GM19372 (cell line): ENCODE measurements at regions not wholly inside any gene's neighbourhood (a gene's known extent, or its start where the extent isn't known, plus 50 kb on each side); places are given as distances from the start of the nearest gene placed in this dataset.
"Not testable (repeated sequence)": the region's sequence is repeated elsewhere in the genome, so short reads cannot be mapped to it uniquely, and the experiment has no call there.

Experiments
- ATAC-seq: cut with Tn5 transposase; IDR thresholded peaks from one replicate; pipeline ENCODE4 v1.9.1; 2021; ENCODE audit warnings: mild to moderate bottlenecking, low read depth, moderate library complexity; ENCODE audit not compliant: unreplicated experiment

GRCh38 chr9:124164811-124165210 is 92.9 kb upstream of the NEK6 start:
- no peak for ATAC-seq

- no peak for ATAC-seq
These were observed 83.3 kb upstream of the NEK6 start for GRCh38 chr9:124174433-124174832.

- not testable (repeated sequence) for ATAC-seq
These were observed 80.2 kb upstream of the NEK6 start for GRCh38 chr9:124177522-124177921.

GRCh38 chr9:124179196-124180071 is 78.3 kb upstream of the NEK6 start:
- no peak for ATAC-seq

GRCh38 chr9:124180557-124180956 is 77.2 kb upstream of the NEK6 start:
- ATAC-seq, result no peak

- ATAC-seq, result no peak
These were observed 75.0 kb upstream of the NEK6 start for GRCh38 chr9:124182741-124183140.

- no peak for ATAC-seq
These were observed 74.0 kb upstream of the NEK6 start for GRCh38 chr9:124183772-124184171.

- no peak for ATAC-seq
These were observed 72.3 kb upstream of the NEK6 start for GRCh38 chr9:124185413-124185812.

GRCh38 chr9:124187311-124187710 is 70.4 kb upstream of the NEK6 start:
- ATAC-seq, result no peak

- no peak for ATAC-seq
These were observed 69.2 kb upstream of the NEK6 start for GRCh38 chr9:124188331-124189110.

- ATAC-seq, result no peak
These were observed 67.0 kb upstream of the NEK6 start for GRCh38 chr9:124190761-124191160.

GRCh38 chr9:124191691-124192395 is 65.9 kb upstream of the NEK6 start:
- ATAC-seq, result no peak

- ATAC-seq, result no peak
These were observed 61.0 kb upstream of the NEK6 start for GRCh38 chr9:124196814-124197176.

- ATAC-seq, result peak; percentile 54
These were observed 60.3 kb upstream of the NEK6 start for GRCh38 chr9:124197177-124198095.

- no peak for ATAC-seq
These were observed 59.4 kb upstream of the NEK6 start for GRCh38 chr9:124198331-124198730.

GRCh38 chr9:124198948-124199347 is 58.8 kb upstream of the NEK6 start:
- no peak for ATAC-seq

GRCh38 chr9:124199474-124199873 is 58.3 kb upstream of the NEK6 start:
- ATAC-seq, result no peak

GRCh38 chr9:124202447-124202971 is 55.2 kb upstream of the NEK6 start:
- peak; percentile 69 for ATAC-seq

- no peak for ATAC-seq
These were observed 51.9 kb upstream of the NEK6 start for GRCh38 chr9:124205686-124206352.
